IPS-18a (cell line): ENCODE measurements at regions not wholly inside any gene's neighbourhood (a gene's known extent, or its start where the extent isn't known, plus 50 kb on each side); places are given as distances from the start of the nearest gene placed in this dataset.

Source experiments
- H3K27ac ChIP-seq: one replicate; pipeline ENCODE4 v1.5.1; 2013; ENCODE audit warnings: low read length
- H3K27me3 ChIP-seq: one replicate; pipeline ENCODE4 v1.6.1; 2013; ENCODE audit warnings: mild to moderate bottlenecking, low read length; ENCODE audit not compliant: control insufficient read depth, insufficient read depth
- H3K36me3 ChIP-seq: one replicate; pipeline ENCODE4 v1.6.1; 2013; ENCODE audit warnings: low read depth, low read length; ENCODE audit not compliant: control insufficient read depth
- H3K4me1 ChIP-seq: one replicate; pipeline ENCODE4 v1.6.1; 2013; ENCODE audit warnings: low read depth, low read length; ENCODE audit not compliant: control insufficient read depth
- H3K4me3 ChIP-seq: one replicate; pipeline ENCODE4 v1.5.1; 2013; ENCODE audit warnings: low read length
- H3K9ac ChIP-seq: one replicate; pipeline ENCODE4 v1.6.1; 2013; ENCODE audit warnings: mild to moderate bottlenecking, low read length, moderate library complexity
- H3K9me3 ChIP-seq: one replicate; pipeline ENCODE4 v1.6.1; 2013; ENCODE audit warnings: low read depth, low read length; ENCODE audit not compliant: control insufficient read depth

- H3K4me3 ChIP-seq: no peak overlapping the region
- H3K27me3 ChIP-seq: no peaks in the 10 kb centered on the region
- no peak overlapping the region for H3K27ac ChIP-seq
- H3K4me1 ChIP-seq: no peaks in the 10 kb centered on the region
- no peaks in the 10 kb centered on the region for H3K9me3 ChIP-seq
- no peaks in the 10 kb centered on the region for H3K36me3 ChIP-seq
- H3K9ac ChIP-seq: no peak overlapping the region
Observed at GRCh38 chr5:123835421-123835820, 323.4 kb downstream of the CSNK1G3 start.

- Histone ChIP-seq H3K4me1 (no peaks in the 10 kb centered on the region), H3K9me3 (no peaks in the 10 kb centered on the region), H3K27ac (no peak overlapping the region), H3K27me3 (no peaks in the 10 kb centered on the region), H3K36me3 (no peaks in the 10 kb centered on the region), H3K4me3 (no peak overlapping the region), H3K9ac (no peak overlapping the region)
Observed at GRCh38 chr5:123830575-123830974, 318.6 kb downstream of the CSNK1G3 start.

GRCh38 chr5:123827811-123828210 is 315.8 kb downstream of the CSNK1G3 start:
- H3K9ac ChIP-seq: no peak overlapping the region
- H3K4me3 ChIP-seq: no peak overlapping the region
- no peaks in the 10 kb centered on the region for H3K9me3 ChIP-seq
- no peaks in the 10 kb centered on the region for H3K4me1 ChIP-seq
- H3K36me3 ChIP-seq: no peaks in the 10 kb centered on the region
- H3K27ac ChIP-seq: no peak overlapping the region
- H3K27me3 ChIP-seq: no peaks in the 10 kb centered on the region

- Histone ChIP-seq H3K4me1 (peaks cover 13% of the 10 kb centered on the region), H3K9me3 (no peaks in the 10 kb centered on the region), H3K9ac (no peak overlapping the region), H3K36me3 (no peaks in the 10 kb centered on the region), H3K27ac (no peak overlapping the region), H3K4me3 (no peak overlapping the region), H3K27me3 (no peaks in the 10 kb centered on the region)
Observed at GRCh38 chr5:123819833-123820232, 307.9 kb downstream of the CSNK1G3 start.

- Histone ChIP-seq H3K9ac (no peak overlapping the region), H3K27me3 (no peaks in the 10 kb centered on the region), H3K27ac (no peak overlapping the region), H3K9me3 (no peaks in the 10 kb centered on the region), H3K4me3 (no peak overlapping the region), H3K4me1 (peaks cover 17% of the 10 kb centered on the region), H3K36me3 (no peaks in the 10 kb centered on the region)
Observed at GRCh38 chr5:123819386-123819785, 307.4 kb downstream of the CSNK1G3 start.

GRCh38 chr5:123817267-123817666 is 305.3 kb downstream of the CSNK1G3 start:
- no peak overlapping the region for H3K27ac ChIP-seq
- H3K27me3 ChIP-seq: no peaks in the 10 kb centered on the region
- no peak overlapping the region for H3K4me3 ChIP-seq
- H3K4me1 ChIP-seq: peaks cover 33% of the 10 kb centered on the region
- H3K36me3 ChIP-seq: no peaks in the 10 kb centered on the region
- H3K9me3 ChIP-seq: no peaks in the 10 kb centered on the region
- no peak overlapping the region for H3K9ac ChIP-seq

GRCh38 chr5:123814801-123815470 is 303.0 kb downstream of the CSNK1G3 start:
- Histone ChIP-seq H3K27me3 (no peaks in the 10 kb centered on the region), H3K36me3 (no peaks in the 10 kb centered on the region), H3K4me1 (peaks cover 55% of the 10 kb centered on the region), H3K4me3 (peak overlapping the region; percentile 3), H3K27ac (peak overlapping the region; percentile 11), H3K9ac (peak overlapping the region; percentile 5), H3K9me3 (no peaks in the 10 kb centered on the region)

- Histone ChIP-seq H3K9ac (no peak overlapping the region), H3K27ac (no peak overlapping the region), H3K9me3 (no peaks in the 10 kb centered on the region), H3K4me1 (peaks cover 62% of the 10 kb centered on the region), H3K27me3 (no peaks in the 10 kb centered on the region), H3K4me3 (no peak overlapping the region), H3K36me3 (no peaks in the 10 kb centered on the region)
Observed at GRCh38 chr5:123813937-123814624, 302.1 kb downstream of the CSNK1G3 start.

GRCh38 chr5:123813264-123813663 is 301.3 kb downstream of the CSNK1G3 start:
- Histone ChIP-seq H3K9ac (no peak overlapping the region), H3K27ac (no peak overlapping the region)

GRCh38 chr5:123811831-123812230 is 299.9 kb downstream of the CSNK1G3 start:
- no peak overlapping the region for H3K27ac ChIP-seq
- no peak overlapping the region for H3K4me3 ChIP-seq
- no peak overlapping the region for H3K9ac ChIP-seq
- peaks cover 82% of the 10 kb centered on the region for H3K4me1 ChIP-seq
- H3K36me3 ChIP-seq: no peaks in the 10 kb centered on the region
- no peaks in the 10 kb centered on the region for H3K27me3 ChIP-seq
- H3K9me3 ChIP-seq: no peaks in the 10 kb centered on the region

More at GRCh38 chr5:123813264-123813663, 301.3 kb downstream of the CSNK1G3 start:
- Histone ChIP-seq H3K27me3 (no peaks in the 10 kb centered on the region), H3K4me1 (peaks cover 70% of the 10 kb centered on the region), H3K4me3 (no peak overlapping the region), H3K9me3 (no peaks in the 10 kb centered on the region), H3K36me3 (no peaks in the 10 kb centered on the region)

- no peak overlapping the region for H3K27ac ChIP-seq
- H3K9ac ChIP-seq: no peak overlapping the region
- H3K9me3 ChIP-seq: no peaks in the 10 kb centered on the region
- H3K4me3 ChIP-seq: no peak overlapping the region
- H3K4me1 ChIP-seq: peaks cover 81% of the 10 kb centered on the region
- H3K36me3 ChIP-seq: no peaks in the 10 kb centered on the region
- H3K27me3 ChIP-seq: no peaks in the 10 kb centered on the region
Observed at GRCh38 chr5:123810746-123811340, 298.9 kb downstream of the CSNK1G3 start.
